MCF 10A (cell line): ENCODE measurements at regions not wholly inside any gene's neighbourhood (a gene's known extent, or its start where the extent isn't known, plus 50 kb on each side); places are given as distances from the start of the nearest gene placed in this dataset.

ENCODE experiments used
- BruUV-seq: library from RNA; stranded (reverse); fragments of 400-500 nt; replicated peaks from 2 replicates; lab custom pipeline; 2021; lab: Mats Ljungman, UMichigan
- CTCF ChIA-PET: fragments of 300-600 bp; sonication (Branson Sonifier 250); formaldehyde crosslinking; extraction: SDS; loops from one replicate; lab custom pipeline; 2021; ENCODE audit warnings: antibody characterized with exemption, inconsistent platforms; lab: Yijun Ruan, JAX
- POLR2A ChIA-PET: fragments of 300-600, 350-650 bp; sonication (Branson Sonifier 250); formaldehyde crosslinking; extraction: SDS; loops from one replicate; lab custom pipeline; 2020; ENCODE audit warnings: antibody characterized with exemption, inconsistent platforms; lab: Yijun Ruan, JAX
- DNase-seq: peaks from one replicate; pipeline ENCODE4 v3.0.0-alpha.2; 2018; ENCODE audit not compliant: unreplicated experiment
- H3K27ac Mint-ChIP-seq: one replicate; pipeline ENCODE4 v1.8.0; 2022; ENCODE audit warnings: mild to moderate bottlenecking, low read depth, mixed read lengths; ENCODE audit not compliant: unreplicated experiment
- H3K27me3 Mint-ChIP-seq: one replicate; pipeline ENCODE4 v1.8.0; 2022; ENCODE audit warnings: mixed read lengths; ENCODE audit not compliant: insufficient read depth, unreplicated experiment
- H3K36me3 Mint-ChIP-seq: one replicate; pipeline ENCODE4 v1.8.0; 2022; ENCODE audit warnings: mild to moderate bottlenecking, moderate library complexity, mixed read lengths; ENCODE audit not compliant: insufficient read depth, unreplicated experiment
- H3K4me1 Mint-ChIP-seq: one replicate; pipeline ENCODE4 v1.8.0; 2022; ENCODE audit warnings: mixed read lengths; ENCODE audit not compliant: insufficient read depth, unreplicated experiment
- H3K4me3 Mint-ChIP-seq: one replicate; pipeline ENCODE4 v1.8.0; 2022; ENCODE audit warnings: mild to moderate bottlenecking, moderate library complexity, mixed read lengths; ENCODE audit not compliant: unreplicated experiment
- H3K9me3 Mint-ChIP-seq: one replicate; pipeline ENCODE4 v1.8.0; 2022; ENCODE audit warnings: mixed read lengths; ENCODE audit not compliant: unreplicated experiment
- intact Hi-C: fragments of 100-400 bp; cut with micrococcal nuclease; formaldehyde crosslinking; loops from 2 replicates; pipeline ENCODE4 v1.14.1; 2022
- TF ChIP-seq, protein P1 (sequence below): fragments of 200-600 bp; IDR thresholded peaks from one replicate; pipeline ENCODE4 v1.8.0; 2022; ENCODE audit warnings: antibody characterized with exemption, mild to moderate bottlenecking; ENCODE audit not compliant: unreplicated experiment

DNA sequence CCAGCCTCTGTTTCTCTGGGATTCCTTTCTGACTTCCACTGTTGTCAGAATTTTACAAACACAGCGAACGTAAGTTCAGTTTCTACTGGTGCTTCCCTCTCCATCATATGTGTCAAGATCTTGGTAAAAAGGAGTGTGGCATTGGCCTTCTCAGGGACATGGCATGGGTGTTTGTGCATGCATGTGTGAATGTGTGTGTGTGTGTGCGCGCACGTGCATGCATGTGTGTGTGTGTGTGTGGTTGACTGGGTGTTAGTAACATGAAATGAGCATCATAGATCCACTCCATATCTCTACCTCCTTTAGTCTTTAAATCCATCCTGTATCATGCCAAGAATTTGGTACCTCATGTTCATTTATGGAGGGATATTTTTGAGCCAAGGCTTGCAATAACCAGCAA lies 411.3 kb downstream of the NPHP4 start:
- ChIA-PET CTCF (no interaction called here), POLR2A (no interaction called here)
- Mint-ChIP-seq H3K27ac (no peak overlapping the region), H3K4me1 (no peaks in the 10 kb centered on the region), H3K27me3 (peaks cover 73% of the 10 kb centered on the region), H3K9me3 (peaks cover 4% of the 10 kb centered on the region), H3K36me3 (no peaks in the 10 kb centered on the region), H3K4me3 (no peak overlapping the region)
- no peak for DNase-seq
- TF ChIP-seq, protein P1, sequence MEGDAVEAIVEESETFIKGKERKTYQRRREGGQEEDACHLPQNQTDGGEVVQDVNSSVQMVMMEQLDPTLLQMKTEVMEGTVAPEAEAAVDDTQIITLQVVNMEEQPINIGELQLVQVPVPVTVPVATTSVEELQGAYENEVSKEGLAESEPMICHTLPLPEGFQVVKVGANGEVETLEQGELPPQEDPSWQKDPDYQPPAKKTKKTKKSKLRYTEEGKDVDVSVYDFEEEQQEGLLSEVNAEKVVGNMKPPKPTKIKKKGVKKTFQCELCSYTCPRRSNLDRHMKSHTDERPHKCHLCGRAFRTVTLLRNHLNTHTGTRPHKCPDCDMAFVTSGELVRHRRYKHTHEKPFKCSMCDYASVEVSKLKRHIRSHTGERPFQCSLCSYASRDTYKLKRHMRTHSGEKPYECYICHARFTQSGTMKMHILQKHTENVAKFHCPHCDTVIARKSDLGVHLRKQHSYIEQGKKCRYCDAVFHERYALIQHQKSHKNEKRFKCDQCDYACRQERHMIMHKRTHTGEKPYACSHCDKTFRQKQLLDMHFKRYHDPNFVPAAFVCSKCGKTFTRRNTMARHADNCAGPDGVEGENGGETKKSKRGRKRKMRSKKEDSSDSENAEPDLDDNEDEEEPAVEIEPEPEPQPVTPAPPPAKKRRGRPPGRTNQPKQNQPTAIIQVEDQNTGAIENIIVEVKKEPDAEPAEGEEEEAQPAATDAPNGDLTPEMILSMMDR, result no peak
- intact Hi-C loops, result no loop called here
- BruUV-seq, result no TSS peak

- DNase-seq, result no peak
- Mint-ChIP-seq H3K27me3 (peaks cover 76% of the 10 kb centered on the region), H3K4me1 (no peaks in the 10 kb centered on the region), H3K9me3 (no peaks in the 10 kb centered on the region), H3K4me3 (no peak overlapping the region), H3K36me3 (no peaks in the 10 kb centered on the region), H3K27ac (no peak overlapping the region)
- CTCF ChIA-PET, result no interaction called here
- POLR2A ChIA-PET, result no interaction called here
- TF ChIP-seq, protein P1, result no peak
- BruUV-seq, result no TSS peak
- intact Hi-C loops, result no loop called here
These were observed 412.3 kb downstream of the NPHP4 start for GRCh38 chr1:5579966-5580365.

GRCh38 chr1:5578690-5579089 lies 413.5 kb downstream of the NPHP4 start:
- no peak overlapping the region for H3K4me3 Mint-ChIP-seq
- no peaks in the 10 kb centered on the region for H3K9me3 Mint-ChIP-seq
- no peak overlapping the region for H3K27ac Mint-ChIP-seq
- H3K27me3 Mint-ChIP-seq, result peaks cover 85% of the 10 kb centered on the region
- ChIA-PET POLR2A (no interaction called here), CTCF (no interaction called here)
- intact Hi-C loops, result no loop called here
- DNase-seq, result no peak
- H3K4me1 Mint-ChIP-seq, result no peaks in the 10 kb centered on the region
- no TSS peak for BruUV-seq
- TF ChIP-seq, protein P1, result no peak
- no peaks in the 10 kb centered on the region for H3K36me3 Mint-ChIP-seq

GRCh38 chr1:5577255-5578040 lies 414.8 kb downstream of the NPHP4 start:
- Mint-ChIP-seq H3K27ac (no peak overlapping the region), H3K36me3 (no peaks in the 10 kb centered on the region), H3K4me1 (no peaks in the 10 kb centered on the region), H3K4me3 (no peak overlapping the region), H3K9me3 (no peaks in the 10 kb centered on the region), H3K27me3 (peaks cover 76% of the 10 kb centered on the region)
- TF ChIP-seq, protein P1, result no peak
- CTCF ChIA-PET, result interaction anchor here (0.6 to 1.0 kb wide), 4 partner anchors 11 to 168 kb away, joined by 3 to 4 read pairs (median 4); no protein-coding TSS in a partner anchor
- intact Hi-C loops, result no loop called here
- no peak for DNase-seq
- POLR2A ChIA-PET, result no interaction called here
- BruUV-seq, result no TSS peak
